ENCODE measurements at regions not wholly inside any gene's neighbourhood (a gene's known extent, or its start where the extent isn't known, plus 50 kb on each side); places are given as distances from the start of the nearest gene placed in this dataset.

DNA sequence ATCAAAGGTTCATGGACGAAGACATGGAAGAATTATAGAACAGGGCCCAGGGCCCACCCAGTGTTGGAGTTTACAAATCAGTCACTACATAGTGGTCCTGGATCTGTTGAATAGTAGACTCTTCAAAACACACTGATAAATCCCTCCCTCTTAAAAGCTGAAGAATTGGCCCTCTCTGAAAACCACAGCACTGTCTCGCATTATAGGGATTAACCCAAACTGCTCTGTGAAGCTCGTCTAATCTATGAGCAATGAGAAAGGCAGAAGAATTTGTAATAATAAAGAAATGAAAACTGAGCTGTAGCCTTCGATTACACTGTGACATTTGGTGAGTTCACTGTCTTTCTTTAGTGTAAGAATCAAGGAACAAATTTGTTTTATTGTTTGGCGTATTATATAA lies 92.5 kb upstream of the ZFP42 start:
- no peak for TF ChIP-seq CTCF (IDR thresholded peaks at IDR 0.05)
- no peak for TF ChIP-seq POLR2A (IDR thresholded peaks at IDR 0.05)

Measured in body of pancreas (tissue), 4 donors.